HG02678 (cell line): ENCODE measurements at regions not wholly inside any gene's neighbourhood (a gene's known extent, or its start where the extent isn't known, plus 50 kb on each side); places are given as distances from the start of the nearest gene placed in this dataset.
"Not testable (repeated sequence)": the region's sequence is repeated elsewhere in the genome, so short reads cannot be mapped to it uniquely, and the experiment has no call there.

Source experiments
- ATAC-seq: cut with Tn5 transposase; IDR thresholded peaks from one replicate; pipeline ENCODE4 v1.9.1; 2021; ENCODE audit warnings: mild to moderate bottlenecking, moderate library complexity; ENCODE audit not compliant: unreplicated experiment

GRCh38 chr13:21910546-21910945 lies 239.7 kb downstream of the FGF9 start:
- ATAC-seq, result no peak

DNA sequence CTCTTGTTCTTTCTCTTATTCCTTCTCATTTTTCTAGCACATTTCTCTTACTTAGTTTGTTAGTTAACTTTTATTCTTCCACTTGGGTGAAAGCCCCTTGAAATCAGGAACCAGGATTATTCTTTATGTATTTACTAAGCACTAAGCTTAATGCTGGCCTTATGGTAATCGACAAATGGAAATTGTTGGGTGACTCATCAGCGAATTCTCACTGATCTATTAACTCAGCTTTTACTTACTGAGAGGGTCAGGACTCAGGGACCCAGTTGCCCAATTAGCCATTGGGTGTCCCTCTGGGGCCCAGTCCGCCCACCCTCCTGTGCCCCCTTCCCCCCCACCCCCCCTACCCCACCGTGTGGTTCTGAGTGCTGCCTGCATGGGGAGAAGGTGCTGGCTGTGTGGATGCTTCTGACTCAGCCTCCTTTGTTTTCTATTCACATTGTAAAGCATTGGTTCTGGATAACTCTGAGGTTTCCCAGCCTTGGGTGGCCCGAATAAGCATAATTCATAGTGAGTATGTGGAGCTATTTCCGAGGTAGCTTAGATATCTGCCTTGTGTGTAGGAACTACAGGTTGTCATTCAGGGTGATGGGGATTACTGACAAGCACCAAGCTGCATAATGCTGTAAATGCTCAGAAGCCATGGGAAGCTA lies 240.9 kb downstream of the FGF9 start:
- ATAC-seq, result no peak

- no peak for ATAC-seq
These were observed 242.1 kb downstream of the FGF9 start for GRCh38 chr13:21913010-21913409.

- no peak for ATAC-seq
These were observed 246.5 kb downstream of the FGF9 start for GRCh38 chr13:21917086-21918015.

DNA sequence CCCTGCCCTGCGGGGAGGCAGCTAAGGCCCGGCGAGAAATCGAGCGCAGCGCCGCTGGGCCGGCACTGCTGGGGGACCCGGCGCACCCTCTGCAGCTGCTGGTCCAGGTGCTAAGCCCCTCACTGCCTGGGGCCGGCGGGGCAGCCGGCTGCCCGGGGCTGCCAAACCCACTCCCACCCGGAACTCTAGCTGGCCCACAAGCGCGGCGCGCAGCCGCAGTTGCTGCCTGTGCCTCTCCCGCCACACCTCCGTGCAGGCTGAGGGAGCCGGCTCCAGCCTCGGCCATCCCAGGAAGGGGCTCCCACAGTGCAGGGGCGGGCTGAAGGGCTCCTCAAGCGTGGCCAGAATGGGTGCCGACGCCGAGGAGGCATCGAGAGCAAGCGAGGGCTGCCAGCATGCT lies 249.9 kb downstream of the FGF9 start:
- ATAC-seq, result not testable (repeated sequence)

DNA sequence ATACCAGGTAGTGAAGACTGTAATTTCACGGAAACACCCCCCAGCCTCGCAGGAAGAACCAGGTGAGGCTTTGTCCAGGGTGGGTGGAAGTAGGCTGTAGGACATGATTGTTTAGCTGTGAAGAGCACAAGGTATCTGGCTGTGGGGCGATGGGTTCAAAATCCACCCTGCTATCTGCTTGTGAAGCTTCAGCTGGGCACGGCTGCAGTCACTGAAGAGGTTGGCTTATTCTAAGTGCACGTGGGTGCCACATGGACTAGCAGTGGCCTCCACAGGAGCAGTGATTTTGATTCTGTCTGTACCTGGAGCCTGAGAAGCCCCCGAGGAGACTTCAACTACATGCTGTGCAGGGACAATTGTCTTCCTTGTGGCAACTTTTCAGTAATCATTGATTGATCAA lies 254.1 kb downstream of the FGF9 start:
- no peak for ATAC-seq

GRCh38 chr13:21925720-21926119 lies 254.8 kb downstream of the FGF9 start:
- ATAC-seq, result no peak

- ATAC-seq, result no peak
These were observed 258.5 kb downstream of the FGF9 start for GRCh38 chr13:21929400-21929799.

DNA sequence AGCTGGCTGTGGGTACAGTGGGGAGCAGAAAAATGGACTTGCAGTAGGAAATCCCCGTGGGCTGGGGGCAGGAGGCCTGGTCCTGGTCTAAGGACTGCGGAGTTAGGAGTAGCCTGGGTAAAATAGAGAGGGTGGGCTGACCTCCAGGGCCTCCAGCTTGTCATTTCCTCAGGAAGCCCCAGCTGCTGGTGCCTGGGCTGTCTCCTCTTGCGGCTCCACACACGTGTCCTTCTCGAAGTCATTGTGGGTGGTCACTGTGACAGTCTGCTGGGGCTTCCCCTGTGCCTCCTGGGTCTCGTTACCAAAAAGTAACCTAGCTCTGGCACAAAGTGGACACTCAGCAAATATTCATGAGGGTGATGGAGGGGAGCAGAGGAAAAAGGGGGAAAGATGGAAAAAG lies 259.7 kb downstream of the FGF9 start:
- ATAC-seq, result no peak

- no peak for ATAC-seq
These were observed 261.7 kb downstream of the FGF9 start for GRCh38 chr13:21932578-21932977.

GRCh38 chr13:21932996-21933395 lies 262.1 kb downstream of the FGF9 start:
- ATAC-seq, result no peak

DNA sequence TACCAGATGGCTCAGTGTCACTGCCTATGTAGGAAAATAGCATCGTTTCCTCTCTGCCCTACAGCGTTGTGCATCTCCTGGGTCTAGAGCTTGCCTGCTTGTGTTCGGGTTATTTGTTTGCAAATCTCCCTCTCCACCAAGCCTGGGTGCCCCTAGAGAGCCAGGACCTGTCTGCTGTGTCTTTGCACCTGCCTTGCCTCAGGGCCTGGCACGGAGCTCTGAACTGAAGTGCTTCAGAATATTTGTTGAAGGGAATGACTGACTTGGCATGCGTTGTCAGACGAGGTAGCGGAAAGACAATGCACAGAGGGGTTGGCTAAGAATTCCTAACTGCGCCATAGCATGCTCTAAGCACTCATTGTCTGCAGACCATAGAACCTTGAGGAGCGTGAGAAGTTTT lies 263.4 kb downstream of the FGF9 start:
- no peak for ATAC-seq

DNA sequence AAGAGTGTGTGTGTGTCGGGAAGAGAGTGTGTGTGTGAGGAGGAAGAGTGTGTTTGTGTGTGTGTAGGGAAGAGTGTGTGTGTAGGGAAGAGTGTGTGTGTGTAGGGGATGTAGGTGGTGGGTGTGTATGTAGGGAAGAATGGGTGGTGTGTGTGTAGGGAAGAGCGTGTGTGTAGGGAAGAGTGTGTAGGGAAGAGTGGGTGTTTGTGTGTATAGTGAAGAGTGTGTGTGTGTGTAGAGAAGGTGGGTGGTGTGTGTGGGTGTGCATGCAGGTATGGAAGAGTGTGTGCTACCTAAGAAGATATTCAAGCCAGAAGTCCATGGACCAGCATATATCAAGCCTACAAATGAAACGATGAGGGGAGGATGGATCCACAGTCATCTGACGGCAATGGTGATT lies 265.8 kb downstream of the FGF9 start:
- ATAC-seq, result no peak

DNA sequence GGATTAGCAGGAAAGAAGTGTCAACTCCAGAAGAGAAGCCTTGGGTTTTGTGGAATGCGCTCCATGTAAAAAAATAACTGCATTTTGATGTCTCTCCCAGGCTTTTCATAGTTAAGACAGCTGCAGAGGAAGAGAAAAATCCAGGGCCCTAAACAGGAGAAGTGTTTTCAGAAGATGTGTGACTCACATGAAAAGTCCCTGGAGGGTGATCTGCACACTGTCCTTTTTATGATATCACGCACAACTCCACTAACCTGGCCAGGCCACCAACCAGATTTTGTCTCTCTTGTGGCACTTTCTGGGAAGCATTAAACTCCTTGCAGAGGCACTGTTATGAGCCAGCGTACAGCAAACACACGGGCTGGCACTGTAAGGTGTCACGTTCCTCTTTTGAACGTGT lies 267.3 kb downstream of the FGF9 start:
- no peak for ATAC-seq

- ATAC-seq, result no peak
These were observed 267.8 kb downstream of the FGF9 start for GRCh38 chr13:21938636-21939035.

DNA sequence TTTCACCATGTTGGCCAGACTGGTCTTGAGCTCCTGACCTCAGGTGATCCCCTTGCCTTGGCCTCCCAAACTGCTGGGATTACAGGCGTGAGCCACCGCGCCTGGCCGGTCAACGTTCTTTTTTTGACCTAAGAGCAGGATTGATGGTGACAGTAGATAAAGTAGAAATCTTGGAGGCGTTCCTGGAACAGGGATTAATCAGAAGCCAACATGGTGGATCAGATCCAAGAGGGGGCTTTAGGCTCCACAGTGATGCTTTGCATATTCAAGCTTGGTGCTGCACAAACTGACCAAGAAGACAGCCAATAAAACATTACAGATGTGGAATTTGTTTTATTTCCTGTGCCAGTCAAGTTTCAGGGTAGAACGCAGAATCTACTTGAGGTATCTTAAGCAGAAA lies 271.2 kb downstream of the FGF9 start:
- no peak for ATAC-seq

GRCh38 chr13:21944610-21945009 lies 273.7 kb downstream of the FGF9 start:
- no peak for ATAC-seq

GRCh38 chr13:21945195-21945594 lies 274.3 kb downstream of the FGF9 start:
- ATAC-seq, result no peak

DNA sequence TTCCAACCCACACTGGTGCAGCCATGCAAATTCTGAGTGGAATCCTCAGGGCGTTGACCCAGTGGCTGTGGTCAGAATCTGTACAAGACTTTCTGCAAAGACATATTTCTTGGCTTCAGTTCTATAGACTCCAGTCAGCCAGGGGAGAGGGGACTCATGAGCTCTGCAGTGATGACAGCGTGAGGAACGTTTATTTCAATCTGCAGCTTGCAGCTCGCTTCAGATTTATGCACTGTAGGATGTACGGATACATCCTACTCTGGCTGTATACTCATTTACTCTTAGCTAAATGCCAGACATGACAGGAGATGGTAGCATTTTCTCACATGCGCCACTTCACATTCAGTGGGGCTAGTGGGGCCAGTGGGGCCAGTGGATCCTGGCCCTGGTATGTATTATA lies 276.1 kb downstream of the FGF9 start:
- no peak for ATAC-seq

- peak; percentile 85 for ATAC-seq
These were observed 278.0 kb downstream of the FGF9 start for GRCh38 chr13:21948769-21949474.

- no peak for ATAC-seq
These were observed 279.1 kb downstream of the FGF9 start for GRCh38 chr13:21949818-21950429.
